Testis (tissue), 2 donors: ENCODE measurements at regions not wholly inside any gene's neighbourhood (a gene's known extent, or its start where the extent isn't known, plus 50 kb on each side); places are given as distances from the start of the nearest gene placed in this dataset.

Source experiments
- DNase-seq: peaks from one replicate; pipeline ENCODE4 v3.0.0-alpha.2; 2019
- H3K27ac ChIP-seq, 2 donors: fragments of 200-600 bp; sonication (generic); one replicate each; pipeline ENCODE4 v1.5.1; 2019
- H3K27me3 ChIP-seq: fragments of 200-600 bp; sonication (generic); one replicate; pipeline ENCODE4 v1.5.1; 2019
- H3K36me3 ChIP-seq: fragments of 200-600 bp; sonication (generic); one replicate; pipeline ENCODE4 v1.5.1; 2017; ENCODE audit warnings: low read depth; ENCODE audit errors: missing control alignments
- H3K4me1 ChIP-seq: fragments of 200-600 bp; sonication (generic); one replicate; pipeline ENCODE4 v1.5.1; 2019
- H3K4me3 ChIP-seq, 2 donors: fragments of 200-600 bp; sonication (generic); one replicate each; pipeline ENCODE4 v1.5.1; 2017 to 2019
- H3K9me3 ChIP-seq: fragments of 200-600 bp; sonication (generic); one replicate; pipeline ENCODE4 v1.5.1; 2017
- POLR2A ChIP-seq: fragments of 450-650 bp; IDR thresholded peaks from one replicate; pipeline ENCODE4 v1.6.1; 2017; ENCODE audit warnings: antibody characterized with exemption, mild to moderate bottlenecking, moderate library complexity
- WGBS, 2 donors: methylation state at CpG; one replicate each; pipeline ENCODE4 v1.1.5; 2018; 5-methylcytosine and 5-hydroxymethylcytosine counted together
- intact Hi-C: fragments of 100-400 bp; cut with DNase I; formaldehyde crosslinking; loops from one replicate; pipeline ENCODE4 v1.15.1; 2023; ENCODE audit warnings: low total_unique reads
- TF ChIP-seq, protein P1 (sequence below), 3 experiments: fragments of 450-650 bp in 2 of 3; fragments of 200-600 bp in 1 of 3; sonication (generic) in 1 of 3; IDR thresholded peaks; one replicate each; pipeline ENCODE4 v1.5.1; 2016 to 2019; ENCODE audit warnings: antibody characterized with exemption in 3 of 3, mild to moderate bottlenecking in 2 of 3, moderate library complexity in 1 of 3

DNA sequence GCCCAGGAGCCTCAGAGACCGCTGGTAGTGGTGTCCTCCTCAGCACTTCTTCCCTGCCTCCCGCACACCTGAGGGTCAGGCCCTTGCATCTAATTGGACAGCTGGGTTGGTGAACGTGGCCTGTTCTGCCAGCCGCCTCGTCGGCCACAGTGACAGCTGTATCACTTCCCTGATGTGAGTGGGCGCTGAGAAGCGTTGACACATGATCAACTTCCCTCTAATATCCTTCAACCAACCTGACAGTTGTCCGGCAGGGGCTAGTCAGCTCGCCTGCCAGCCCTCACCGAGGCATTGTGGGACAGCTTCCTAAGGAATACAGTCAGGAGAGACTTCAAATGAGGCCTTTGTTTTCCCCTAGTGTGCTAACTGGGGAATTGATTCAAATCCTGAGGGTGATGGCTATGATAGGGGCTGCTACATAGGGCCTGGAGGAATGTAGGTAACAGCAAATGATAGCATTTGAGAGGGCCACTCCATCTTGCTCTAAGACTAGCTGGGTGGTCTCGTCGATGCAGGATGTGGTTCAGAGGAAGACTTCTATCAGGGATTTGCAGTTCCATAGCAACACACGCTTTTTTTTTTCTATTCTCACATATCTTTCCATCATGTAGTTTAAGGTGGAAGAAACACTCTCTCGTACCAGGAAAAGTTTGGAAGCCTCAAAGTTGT is 230.8 kb downstream of the TSHZ3 start:
- Histone ChIP-seq H3K27me3 (no peaks in the 10 kb centered on the region), H3K36me3 (no peaks in the 10 kb centered on the region), H3K4me3 (no peak overlapping the region), H3K9me3 (no peaks in the 10 kb centered on the region), H3K4me1 (no peaks in the 10 kb centered on the region), H3K27ac (no peak overlapping the region)
- DNase-seq = no peak
- intact Hi-C loops = no loop called here
- TF ChIP-seq, protein P1, sequence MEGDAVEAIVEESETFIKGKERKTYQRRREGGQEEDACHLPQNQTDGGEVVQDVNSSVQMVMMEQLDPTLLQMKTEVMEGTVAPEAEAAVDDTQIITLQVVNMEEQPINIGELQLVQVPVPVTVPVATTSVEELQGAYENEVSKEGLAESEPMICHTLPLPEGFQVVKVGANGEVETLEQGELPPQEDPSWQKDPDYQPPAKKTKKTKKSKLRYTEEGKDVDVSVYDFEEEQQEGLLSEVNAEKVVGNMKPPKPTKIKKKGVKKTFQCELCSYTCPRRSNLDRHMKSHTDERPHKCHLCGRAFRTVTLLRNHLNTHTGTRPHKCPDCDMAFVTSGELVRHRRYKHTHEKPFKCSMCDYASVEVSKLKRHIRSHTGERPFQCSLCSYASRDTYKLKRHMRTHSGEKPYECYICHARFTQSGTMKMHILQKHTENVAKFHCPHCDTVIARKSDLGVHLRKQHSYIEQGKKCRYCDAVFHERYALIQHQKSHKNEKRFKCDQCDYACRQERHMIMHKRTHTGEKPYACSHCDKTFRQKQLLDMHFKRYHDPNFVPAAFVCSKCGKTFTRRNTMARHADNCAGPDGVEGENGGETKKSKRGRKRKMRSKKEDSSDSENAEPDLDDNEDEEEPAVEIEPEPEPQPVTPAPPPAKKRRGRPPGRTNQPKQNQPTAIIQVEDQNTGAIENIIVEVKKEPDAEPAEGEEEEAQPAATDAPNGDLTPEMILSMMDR (IDR thresholded peaks at IDR 0.05) = no peak
- no peak for TF ChIP-seq POLR2A
- WGBS, 2 donors = 75 to 76% methylated on average over 11 to 15 of the region's 15 CpGs

DNA sequence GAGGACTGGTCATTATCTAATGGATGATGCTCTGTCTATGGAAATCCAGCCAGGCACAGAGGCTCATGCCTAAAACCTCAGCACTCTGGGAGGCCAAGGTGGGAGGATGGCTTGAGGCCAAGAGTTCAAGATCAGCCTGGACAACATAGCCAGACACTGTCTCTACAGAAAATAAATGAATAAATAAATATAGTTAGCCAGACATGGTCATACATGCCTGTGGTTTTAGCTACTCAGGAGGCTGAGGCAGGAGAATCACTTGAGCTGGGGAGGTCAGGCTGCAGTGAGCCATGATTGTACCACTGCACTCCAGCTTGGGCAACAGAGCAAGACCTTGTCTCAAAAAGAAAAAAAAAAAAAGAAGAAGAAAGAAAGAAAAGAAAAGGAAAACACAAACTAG is 234.7 kb downstream of the TSHZ3 start:
- intact Hi-C loops = no loop called here
- no peaks in the 10 kb centered on the region for H3K27me3 ChIP-seq
- H3K27ac ChIP-seq = no peak overlapping the region
- no peaks in the 10 kb centered on the region for H3K36me3 ChIP-seq
- H3K4me3 ChIP-seq = no peak overlapping the region
- no peaks in the 10 kb centered on the region for H3K9me3 ChIP-seq
- no peak for DNase-seq
- TF ChIP-seq POLR2A = no peak
- TF ChIP-seq, protein P1 (IDR thresholded peaks at IDR 0.05) = no peak
- H3K4me1 ChIP-seq = no peaks in the 10 kb centered on the region

DNA sequence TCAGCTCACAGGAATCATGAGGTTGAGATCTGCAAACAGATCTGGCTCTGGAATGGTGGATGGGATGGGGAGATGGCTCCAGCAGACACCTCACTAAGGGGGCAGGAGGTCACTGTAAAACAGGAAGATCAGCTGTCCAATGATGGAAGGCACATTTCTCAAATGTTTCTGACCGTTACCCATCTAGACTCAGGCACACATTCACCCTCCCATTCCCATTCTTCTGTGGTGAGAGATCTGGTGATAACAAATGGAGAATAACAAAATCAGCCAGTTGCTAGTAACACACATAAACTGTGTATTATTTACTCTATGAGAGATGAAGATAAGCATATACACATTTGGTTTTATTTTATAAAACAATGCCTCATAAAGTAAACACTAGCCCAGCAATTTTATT is 235.9 kb downstream of the TSHZ3 start:
- no peak overlapping the region for H3K4me3 ChIP-seq
- H3K27ac ChIP-seq = no peak overlapping the region
- intact Hi-C loops = no loop called here
- no peaks in the 10 kb centered on the region for H3K4me1 ChIP-seq
- no peaks in the 10 kb centered on the region for H3K27me3 ChIP-seq
- H3K36me3 ChIP-seq = no peaks in the 10 kb centered on the region
- DNase-seq = no peak
- WGBS, 2 donors = 59 to 78% methylated on average over 1 of the region's 1 CpG
- no peaks in the 10 kb centered on the region for H3K9me3 ChIP-seq
- TF ChIP-seq, protein P1 (IDR thresholded peaks at IDR 0.05) = no peak

DNA sequence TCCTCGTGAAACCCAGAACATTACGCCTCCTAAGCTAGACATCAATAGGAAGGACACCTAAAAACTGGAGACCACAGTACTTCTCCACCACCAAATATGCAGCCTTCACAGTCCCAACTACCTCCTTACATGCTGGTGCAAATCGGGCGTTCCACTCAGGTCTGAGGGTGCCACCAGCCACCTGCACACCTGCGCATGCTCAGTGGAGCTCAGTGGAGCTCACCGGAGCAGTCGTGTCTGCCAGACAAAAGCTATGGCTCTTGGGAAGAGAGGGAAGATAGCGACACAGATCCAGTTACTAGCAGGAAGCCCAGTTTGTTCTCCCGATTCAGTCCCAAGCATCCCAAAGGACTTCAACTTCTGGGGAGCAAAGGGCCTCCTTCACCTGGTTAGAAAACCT is 237.1 kb downstream of the TSHZ3 start:
- intact Hi-C loops = no loop called here
- WGBS, 2 donors = 78 to 82% methylated on average over 9 of the region's 9 CpGs
- Histone ChIP-seq H3K4me3 (no peak overlapping the region), H3K9me3 (no peaks in the 10 kb centered on the region), H3K27me3 (no peaks in the 10 kb centered on the region), H3K4me1 (no peaks in the 10 kb centered on the region), H3K27ac (no peak overlapping the region), H3K36me3 (no peaks in the 10 kb centered on the region)
- no peak for DNase-seq
- TF ChIP-seq, protein P1 (IDR thresholded peaks at IDR 0.05) = no peak
- TF ChIP-seq POLR2A = no peak

DNA sequence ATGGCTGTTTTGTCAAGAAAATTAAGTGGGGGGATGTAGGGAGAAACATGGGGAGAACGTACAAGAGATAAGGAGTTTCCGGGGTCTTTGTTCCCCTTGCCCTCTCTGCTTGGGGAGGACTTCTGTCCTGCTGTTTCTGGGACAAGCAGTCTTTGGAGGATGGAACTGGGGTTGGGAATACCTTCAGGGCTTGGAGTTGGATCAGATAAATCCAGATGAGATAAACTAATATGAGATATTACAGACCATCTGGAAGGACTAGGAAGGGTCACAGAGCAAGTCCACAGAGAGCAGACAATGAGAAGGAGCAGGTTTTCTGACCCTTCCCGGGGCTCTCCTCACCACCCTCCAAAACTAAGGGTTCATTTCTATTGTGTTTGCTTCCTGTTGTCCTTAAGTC is 237.5 kb downstream of the TSHZ3 start:
- no peaks in the 10 kb centered on the region for H3K27me3 ChIP-seq
- no peaks in the 10 kb centered on the region for H3K4me1 ChIP-seq
- H3K4me3 ChIP-seq = no peak overlapping the region
- no peak for DNase-seq
- H3K9me3 ChIP-seq = no peaks in the 10 kb centered on the region
- H3K27ac ChIP-seq = no peak overlapping the region
- intact Hi-C loops = no loop called here
- 81% methylated on average over 3 of the region's 3 CpGs for WGBS, 2 donors
- no peak for TF ChIP-seq POLR2A
- TF ChIP-seq, protein P1 (IDR thresholded peaks at IDR 0.05) = no peak
- H3K36me3 ChIP-seq = no peaks in the 10 kb centered on the region
